Natural killer cell (primary cell): ENCODE measurements at regions not wholly inside any gene's neighbourhood (a gene's known extent, or its start where the extent isn't known, plus 50 kb on each side); places are given as distances from the start of the nearest gene placed in this dataset.

Source experiments
- ATAC-seq, 3 donors: fragments of 150-1000 bp in 2 of 3; fragments of 200-7000 bp in 1 of 3; cut with Tn5 transposase; 1 replicate in 1 of 3; 2 replicates in 2 of 3; pipeline ENCODE4 v1.10.0; 2021; ENCODE audit warnings: mild to moderate bottlenecking in 2 of 3, moderate library complexity in 2 of 3
- DNase-seq, 2 donors: peaks; one replicate each; pipeline versions ENCODE4 v3.0.0 to v3.0.0-alpha.2; 2013 to 2021; ENCODE audit warnings: mixed read lengths in 1 of 2
- H3K27ac ChIP-seq: one replicate; pipeline ENCODE4 v1.5.1; 2013; ENCODE audit warnings: mild to moderate bottlenecking, low read length
- H3K27me3 ChIP-seq: one replicate; pipeline ENCODE4 v1.6.1; 2013; ENCODE audit warnings: low read length; ENCODE audit not compliant: control insufficient read depth, insufficient read depth
- H3K36me3 ChIP-seq: one replicate; pipeline ENCODE4 v1.6.1; 2013; ENCODE audit warnings: low read length; ENCODE audit not compliant: control insufficient read depth, insufficient read depth
- H3K4me1 ChIP-seq: one replicate; pipeline ENCODE4 v1.6.1; 2013; ENCODE audit warnings: low read length; ENCODE audit not compliant: control insufficient read depth, insufficient read depth
- H3K4me3 ChIP-seq: one replicate; pipeline ENCODE4 v1.5.1; 2013; ENCODE audit warnings: low read length
- H3K9me3 ChIP-seq: one replicate; pipeline ENCODE4 v1.6.1; 2013; ENCODE audit warnings: low read length; ENCODE audit not compliant: control insufficient read depth, insufficient read depth
- H3K27ac Mint-ChIP-seq, 2 donors: one replicate each; pipeline ENCODE4 v1.8.0; 2022; ENCODE audit warnings: mild to moderate bottlenecking in 2 of 2, mixed read lengths in 2 of 2, moderate library complexity in 1 of 2
- H3K27me3 Mint-ChIP-seq, 2 donors: one replicate each; pipeline ENCODE4 v1.8.0; 2022; ENCODE audit warnings: low read depth in 2 of 2, mixed read lengths in 2 of 2
- H3K36me3 Mint-ChIP-seq: one replicate; pipeline ENCODE4 v1.8.0; 2022; ENCODE audit warnings: mixed read lengths
- H3K4me1 Mint-ChIP-seq, 2 donors: one replicate each; pipeline ENCODE4 v1.8.0; 2022; ENCODE audit warnings: mixed read lengths in 2 of 2
- H3K4me3 Mint-ChIP-seq: one replicate; pipeline ENCODE4 v1.8.0; 2022; ENCODE audit warnings: mild to moderate bottlenecking, moderate library complexity, mixed read lengths
- H3K9me3 Mint-ChIP-seq, 2 donors: one replicate each; pipeline ENCODE4 v1.8.0; 2022; ENCODE audit warnings: mixed read lengths in 2 of 2
- WGBS: methylation state at CpG from one replicate; pipeline ENCODE4 v1.1.7; 2013; ENCODE audit warnings: missing lambda C conversion rate; ENCODE audit not compliant: insufficient coverage; 5-methylcytosine and 5-hydroxymethylcytosine counted together
- intact Hi-C: fragments of 100-400 bp; cut with micrococcal nuclease; formaldehyde crosslinking; loops from one replicate; pipeline ENCODE4 v1.14.2; 2022
- TF ChIP-seq, protein P1 (sequence below): fragments of 200-600 bp; IDR thresholded peaks from one replicate; pipeline ENCODE4 v1.8.0; 2022; ENCODE audit warnings: antibody characterized with exemption

- peak overlapping the region; percentile 77 for H3K27ac ChIP-seq
- TF ChIP-seq, protein P1, sequence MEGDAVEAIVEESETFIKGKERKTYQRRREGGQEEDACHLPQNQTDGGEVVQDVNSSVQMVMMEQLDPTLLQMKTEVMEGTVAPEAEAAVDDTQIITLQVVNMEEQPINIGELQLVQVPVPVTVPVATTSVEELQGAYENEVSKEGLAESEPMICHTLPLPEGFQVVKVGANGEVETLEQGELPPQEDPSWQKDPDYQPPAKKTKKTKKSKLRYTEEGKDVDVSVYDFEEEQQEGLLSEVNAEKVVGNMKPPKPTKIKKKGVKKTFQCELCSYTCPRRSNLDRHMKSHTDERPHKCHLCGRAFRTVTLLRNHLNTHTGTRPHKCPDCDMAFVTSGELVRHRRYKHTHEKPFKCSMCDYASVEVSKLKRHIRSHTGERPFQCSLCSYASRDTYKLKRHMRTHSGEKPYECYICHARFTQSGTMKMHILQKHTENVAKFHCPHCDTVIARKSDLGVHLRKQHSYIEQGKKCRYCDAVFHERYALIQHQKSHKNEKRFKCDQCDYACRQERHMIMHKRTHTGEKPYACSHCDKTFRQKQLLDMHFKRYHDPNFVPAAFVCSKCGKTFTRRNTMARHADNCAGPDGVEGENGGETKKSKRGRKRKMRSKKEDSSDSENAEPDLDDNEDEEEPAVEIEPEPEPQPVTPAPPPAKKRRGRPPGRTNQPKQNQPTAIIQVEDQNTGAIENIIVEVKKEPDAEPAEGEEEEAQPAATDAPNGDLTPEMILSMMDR: no peak
- peaks cover 0 to 4% of the 10 kb centered on the region in 2 donors for H3K9me3 Mint-ChIP-seq
Observed at GRCh38 chr2:8426550-8426949, 255.3 kb upstream of the ID2 start.

DNA sequence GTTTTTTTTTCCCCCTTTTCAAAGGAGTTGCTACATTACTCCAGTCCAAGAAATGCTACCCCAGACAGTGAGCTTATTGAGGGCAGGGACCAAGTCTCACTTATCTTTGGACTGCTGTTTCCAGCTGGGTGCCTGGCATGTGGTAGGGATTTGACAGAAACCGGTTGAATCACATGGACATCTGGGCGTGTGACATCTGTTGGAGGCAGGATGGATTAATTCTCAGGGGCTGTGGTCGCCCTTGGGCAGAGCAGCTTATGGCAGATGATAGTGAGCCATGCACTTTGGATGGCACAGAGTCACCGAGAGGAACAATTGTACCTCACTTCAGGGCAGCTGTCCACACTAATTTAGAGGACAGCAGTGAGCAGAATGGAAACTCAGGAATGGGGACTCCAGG is 254.6 kb upstream of the ID2 start:
- TF ChIP-seq, protein P1: no peak
- DNase-seq (no peak), ATAC-seq (no peak)
- H3K4me1 Mint-ChIP-seq: peaks cover 80 to 88% of the 10 kb centered on the region in 2 donors
- H3K4me3 Mint-ChIP-seq: no peak overlapping the region
- H3K27ac Mint-ChIP-seq: peak overlapping the region; percentile 94 to 95
- peaks cover 0 to 4% of the 10 kb centered on the region in 2 donors for H3K9me3 Mint-ChIP-seq
- intact Hi-C loops: loop anchor here (5.0 to 10.0 kb wide), 3 partner anchors 118 to 682 kb away; no protein-coding TSS in a partner anchor
- Histone ChIP-seq H3K27ac (peak overlapping the region; percentile 77), H3K27me3 (no peaks in the 10 kb centered on the region), H3K36me3 (no peaks in the 10 kb centered on the region), H3K4me3 (no peak overlapping the region), H3K4me1 (peaks cover 45% of the 10 kb centered on the region), H3K9me3 (no peaks in the 10 kb centered on the region)
- WGBS: 95% methylated on average over 4 of the region's 4 CpGs
- no peaks in the 10 kb centered on the region for H3K27me3 Mint-ChIP-seq
- no peaks in the 10 kb centered on the region for H3K36me3 Mint-ChIP-seq

More at GRCh38 chr2:8426550-8426949, 255.3 kb upstream of the ID2 start:
- intact Hi-C loops: loop anchor here (5.0 to 10.0 kb wide), 3 partner anchors 118 to 682 kb away; no protein-coding TSS in a partner anchor
- no peaks in the 10 kb centered on the region for H3K36me3 ChIP-seq
- no peaks in the 10 kb centered on the region for H3K27me3 ChIP-seq
- Mint-ChIP-seq H3K4me3 (peak overlapping the region; percentile 85), H3K36me3 (no peaks in the 10 kb centered on the region), H3K4me1 (peaks cover 86 to 90% of the 10 kb centered on the region in 2 donors), H3K27ac (peak overlapping the region; percentile 94 to 95), H3K27me3 (no peaks in the 10 kb centered on the region)
- DNase-seq (no peak), ATAC-seq (no peak)
- 59% methylated on average over 9 of the region's 10 CpGs for WGBS
- H3K4me3 ChIP-seq: no peak overlapping the region
- H3K9me3 ChIP-seq: no peaks in the 10 kb centered on the region
- peaks cover 52% of the 10 kb centered on the region for H3K4me1 ChIP-seq

GRCh38 chr2:8430628-8431027 is 251.2 kb upstream of the ID2 start:
- H3K4me1 Mint-ChIP-seq: peaks cover 74 to 82% of the 10 kb centered on the region in 2 donors
- DNase-seq: no peak
- intact Hi-C loops: no loop called here

More at GRCh38 chr2:8430628-8431027, 251.2 kb upstream of the ID2 start:
- Mint-ChIP-seq H3K27me3 (no peaks in the 10 kb centered on the region), H3K4me3 (no peak overlapping the region), H3K36me3 (no peaks in the 10 kb centered on the region), H3K27ac (peak overlapping the region; percentile 56 to 65), H3K9me3 (peaks cover 0 to 4% of the 10 kb centered on the region in 2 donors)
- no peak overlapping the region for H3K4me3 ChIP-seq
- ATAC-seq: no peak
- TF ChIP-seq, protein P1: no peak
- no peaks in the 10 kb centered on the region for H3K9me3 ChIP-seq
- H3K27me3 ChIP-seq: no peaks in the 10 kb centered on the region
- WGBS: 84% methylated on average over 4 of the region's 4 CpGs
- no peak overlapping the region for H3K27ac ChIP-seq
- H3K4me1 ChIP-seq: peaks cover 33% of the 10 kb centered on the region
- H3K36me3 ChIP-seq: no peaks in the 10 kb centered on the region
